ENCODE measurements at regions not wholly inside any gene's neighbourhood (a gene's known extent, or its start where the extent isn't known, plus 50 kb on each side); places are given as distances from the start of the nearest gene placed in this dataset.

DNA sequence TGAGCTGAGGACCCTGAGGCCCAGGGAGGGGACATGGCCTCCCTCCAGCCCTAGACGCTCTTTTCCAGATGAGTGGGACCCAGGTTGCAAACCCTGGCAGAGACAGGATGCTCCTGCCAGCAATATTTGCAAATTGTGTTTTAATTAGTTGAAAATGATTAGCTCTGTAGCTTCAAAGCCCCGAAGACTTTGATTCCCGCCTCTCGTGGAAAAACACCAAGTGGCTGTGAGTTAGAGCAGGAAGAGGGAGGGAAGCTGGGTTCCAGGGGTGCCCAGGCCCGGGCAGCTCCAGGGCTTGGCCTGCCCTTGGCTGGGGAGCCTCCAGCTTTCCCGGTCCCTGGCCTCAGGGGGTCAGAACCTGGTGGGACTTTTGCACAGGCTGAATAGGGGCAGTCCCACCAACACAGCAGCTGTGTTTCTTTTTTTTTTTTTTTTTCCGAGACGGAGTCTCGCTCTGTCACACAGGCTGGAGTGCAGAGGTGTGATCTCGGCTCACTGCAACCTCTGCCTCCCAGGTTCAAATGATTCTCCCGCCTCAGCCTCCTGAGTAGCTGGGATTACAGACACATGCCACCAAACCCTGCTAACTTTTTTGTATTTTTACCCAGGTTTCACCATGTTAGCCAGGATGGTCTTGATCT is 101.6 kb upstream of the RTL6 start:
- TF ChIP-seq, protein P1, sequence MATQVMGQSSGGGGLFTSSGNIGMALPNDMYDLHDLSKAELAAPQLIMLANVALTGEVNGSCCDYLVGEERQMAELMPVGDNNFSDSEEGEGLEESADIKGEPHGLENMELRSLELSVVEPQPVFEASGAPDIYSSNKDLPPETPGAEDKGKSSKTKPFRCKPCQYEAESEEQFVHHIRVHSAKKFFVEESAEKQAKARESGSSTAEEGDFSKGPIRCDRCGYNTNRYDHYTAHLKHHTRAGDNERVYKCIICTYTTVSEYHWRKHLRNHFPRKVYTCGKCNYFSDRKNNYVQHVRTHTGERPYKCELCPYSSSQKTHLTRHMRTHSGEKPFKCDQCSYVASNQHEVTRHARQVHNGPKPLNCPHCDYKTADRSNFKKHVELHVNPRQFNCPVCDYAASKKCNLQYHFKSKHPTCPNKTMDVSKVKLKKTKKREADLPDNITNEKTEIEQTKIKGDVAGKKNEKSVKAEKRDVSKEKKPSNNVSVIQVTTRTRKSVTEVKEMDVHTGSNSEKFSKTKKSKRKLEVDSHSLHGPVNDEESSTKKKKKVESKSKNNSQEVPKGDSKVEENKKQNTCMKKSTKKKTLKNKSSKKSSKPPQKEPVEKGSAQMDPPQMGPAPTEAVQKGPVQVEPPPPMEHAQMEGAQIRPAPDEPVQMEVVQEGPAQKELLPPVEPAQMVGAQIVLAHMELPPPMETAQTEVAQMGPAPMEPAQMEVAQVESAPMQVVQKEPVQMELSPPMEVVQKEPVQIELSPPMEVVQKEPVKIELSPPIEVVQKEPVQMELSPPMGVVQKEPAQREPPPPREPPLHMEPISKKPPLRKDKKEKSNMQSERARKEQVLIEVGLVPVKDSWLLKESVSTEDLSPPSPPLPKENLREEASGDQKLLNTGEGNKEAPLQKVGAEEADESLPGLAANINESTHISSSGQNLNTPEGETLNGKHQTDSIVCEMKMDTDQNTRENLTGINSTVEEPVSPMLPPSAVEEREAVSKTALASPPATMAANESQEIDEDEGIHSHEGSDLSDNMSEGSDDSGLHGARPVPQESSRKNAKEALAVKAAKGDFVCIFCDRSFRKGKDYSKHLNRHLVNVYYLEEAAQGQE (IDR thresholded peaks at IDR 0.05; ENCODE audit: insufficient read depth in 1 of 2, low read depth in 2 of 2, low read length in 2 of 2): no peak
- TF ChIP-seq POLR2AphosphoS5 (IDR thresholded peaks at IDR 0.05; ENCODE audit: low read depth, low read length): no peak

Data from PFSK-1 (cell line).